Activated gamma-delta T cell treated with anti-CD3 and anti-CD28 coated beads, Interleukin-2, amount 50 U/mL, for 16 hours (primary cell): ENCODE measurements at regions not wholly inside any gene's neighbourhood (a gene's known extent, or its start where the extent isn't known, plus 50 kb on each side); places are given as distances from the start of the nearest gene placed in this dataset.

Source experiments
- DNase-seq: peaks from one replicate; pipeline ENCODE4 v3.0.0-alpha.2; 2020; ENCODE audit warnings: low read depth

DNA sequence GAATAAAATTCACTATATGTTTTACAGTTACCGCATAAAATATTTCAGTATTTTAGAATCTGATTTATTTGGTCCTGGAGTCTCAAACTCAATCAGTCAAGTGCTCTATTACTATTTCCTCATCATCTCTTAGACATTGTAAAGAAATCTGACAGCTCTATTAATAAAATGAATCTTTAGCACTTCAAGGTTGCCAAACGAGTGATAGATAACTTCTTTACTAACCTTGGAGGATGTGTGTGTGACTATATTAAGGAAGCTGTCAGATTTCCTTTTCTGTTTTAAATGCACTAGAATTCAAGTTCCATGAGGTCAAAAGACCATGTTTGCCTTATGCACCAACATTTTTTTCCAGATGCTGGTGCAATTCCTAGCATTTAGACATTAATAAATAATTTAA is 389.8 kb upstream of the AZI2 start:
- no peak for DNase-seq

DNA sequence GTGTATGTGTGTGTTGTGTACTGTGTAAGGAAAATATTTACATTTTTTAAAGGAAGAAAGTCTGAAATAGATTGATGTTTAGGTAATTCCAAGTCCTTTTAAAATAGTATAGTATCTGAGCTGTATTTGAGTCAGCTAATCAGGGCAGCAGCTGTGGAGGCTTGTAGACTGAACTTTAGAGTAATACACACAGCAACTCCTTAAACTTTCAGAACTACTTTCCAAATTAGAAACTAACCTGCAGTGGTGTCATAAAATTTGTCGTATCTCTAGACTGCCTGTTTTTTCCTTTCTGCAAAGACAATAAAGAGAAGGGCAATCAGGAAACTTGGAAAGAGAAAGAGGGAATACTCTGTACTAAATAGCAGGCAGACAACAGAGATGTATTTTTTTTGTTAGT is 391.0 kb upstream of the AZI2 start:
- DNase-seq, result no peak

DNA sequence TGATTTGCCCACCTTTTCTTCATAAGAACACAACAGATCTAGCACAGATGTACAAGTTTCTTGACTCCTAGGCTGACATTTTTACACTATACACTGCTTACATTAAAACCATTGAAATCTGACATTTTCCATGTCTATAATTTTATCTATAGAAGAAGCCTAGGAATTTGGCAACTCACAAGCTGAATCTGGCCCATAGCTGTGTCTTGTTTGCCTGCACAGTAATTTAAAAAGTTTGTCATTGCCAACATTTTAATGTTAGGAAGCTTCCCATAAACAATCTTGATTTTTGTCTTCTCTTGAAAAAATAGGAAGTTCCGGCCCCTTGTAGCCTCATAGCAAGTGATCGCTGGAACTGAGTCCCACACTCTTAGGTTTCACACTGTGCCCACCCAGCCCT is 394.6 kb upstream of the AZI2 start:
- DNase-seq, result no peak

DNA sequence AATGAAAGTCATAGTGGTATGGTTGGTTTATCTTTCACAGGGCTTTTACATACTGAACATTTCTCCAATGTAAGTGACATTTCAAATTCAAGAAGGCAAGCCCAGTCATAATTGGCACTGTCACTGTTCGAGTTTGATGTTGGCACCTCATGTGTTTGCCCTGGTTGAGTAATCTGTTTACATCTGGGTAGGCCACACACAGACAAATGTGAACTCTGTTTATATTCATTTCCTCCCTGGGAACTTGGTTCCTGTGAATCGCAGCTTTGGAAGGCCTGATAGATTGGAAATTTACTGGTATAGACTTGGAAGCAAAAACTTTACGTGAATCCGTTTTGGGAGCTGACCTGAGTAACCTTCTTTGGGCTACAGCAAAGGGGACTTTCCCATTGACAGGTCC is 395.2 kb upstream of the AZI2 start:
- no peak for DNase-seq

DNA sequence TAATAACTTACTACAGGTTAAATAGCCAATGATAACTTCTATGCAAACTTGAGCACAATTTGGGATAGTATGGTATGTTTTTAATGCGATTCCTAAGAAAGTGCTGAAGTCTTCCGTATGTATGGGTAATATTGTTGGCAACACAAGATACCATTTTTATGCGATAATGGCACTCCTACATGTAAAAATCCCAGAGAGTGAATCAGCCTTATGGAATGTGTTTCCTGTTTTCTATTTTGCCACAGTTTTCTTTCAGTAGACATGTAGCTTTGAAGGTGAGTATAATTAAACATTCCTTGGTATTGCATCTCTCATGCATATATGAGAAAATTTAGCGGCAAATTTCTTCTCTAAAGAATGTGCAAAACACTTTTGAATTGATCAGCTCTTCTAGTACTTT is 396.8 kb upstream of the AZI2 start:
- DNase-seq, result no peak

DNA sequence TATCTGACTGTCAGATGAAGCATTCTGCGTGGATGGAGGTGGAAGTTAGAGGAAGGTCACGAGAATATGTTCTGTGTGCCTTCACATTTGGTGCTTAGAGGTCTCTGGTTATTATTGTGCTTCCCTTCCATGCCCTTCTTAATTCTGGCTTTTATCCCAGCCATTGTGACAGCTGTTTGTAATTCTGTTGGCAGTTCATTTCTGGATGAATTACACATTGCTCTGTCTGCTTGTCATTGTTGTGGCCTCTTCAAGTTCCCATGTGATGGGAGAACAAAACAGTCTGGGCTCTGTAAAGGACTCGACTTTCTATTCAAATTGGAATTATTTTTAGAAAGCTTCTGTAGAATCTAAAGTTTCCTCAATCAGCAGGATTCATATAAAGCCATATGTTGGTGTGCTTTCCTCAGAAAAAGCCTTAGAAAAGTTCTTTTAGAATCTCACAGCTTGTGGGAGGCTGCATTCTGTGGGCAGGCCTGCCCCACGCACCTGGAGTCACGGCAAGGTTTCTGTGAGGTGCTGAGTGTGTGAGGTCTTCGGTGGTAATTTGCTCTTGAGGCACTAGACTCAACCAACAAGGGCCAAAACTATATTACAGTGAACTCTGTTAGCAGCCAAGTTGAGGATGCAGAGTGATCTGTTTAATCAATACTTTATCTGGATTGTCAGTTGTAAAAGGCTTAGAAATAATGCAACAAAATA is 397.4 kb upstream of the AZI2 start:
- DNase-seq, result no peak

DNA sequence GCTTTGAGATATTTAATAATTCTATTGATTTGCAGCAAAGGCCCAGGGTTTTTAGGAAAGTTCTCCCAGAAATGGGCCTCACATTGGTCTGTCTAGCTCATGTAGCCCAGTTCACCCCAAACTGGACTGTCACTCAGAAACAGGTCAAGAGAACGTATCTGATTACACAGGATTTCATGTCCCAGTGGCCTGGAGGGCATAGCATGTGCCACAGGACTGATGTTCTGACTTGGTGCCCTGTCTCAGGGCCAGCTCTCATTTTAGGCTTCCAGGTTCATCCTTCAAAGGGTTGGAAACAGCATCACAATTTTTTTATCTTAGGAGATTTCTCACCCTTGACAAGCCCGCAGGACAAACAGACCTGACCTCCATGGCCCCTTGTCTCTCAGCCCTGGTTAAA is 398.4 kb upstream of the AZI2 start:
- DNase-seq, result no peak

DNA sequence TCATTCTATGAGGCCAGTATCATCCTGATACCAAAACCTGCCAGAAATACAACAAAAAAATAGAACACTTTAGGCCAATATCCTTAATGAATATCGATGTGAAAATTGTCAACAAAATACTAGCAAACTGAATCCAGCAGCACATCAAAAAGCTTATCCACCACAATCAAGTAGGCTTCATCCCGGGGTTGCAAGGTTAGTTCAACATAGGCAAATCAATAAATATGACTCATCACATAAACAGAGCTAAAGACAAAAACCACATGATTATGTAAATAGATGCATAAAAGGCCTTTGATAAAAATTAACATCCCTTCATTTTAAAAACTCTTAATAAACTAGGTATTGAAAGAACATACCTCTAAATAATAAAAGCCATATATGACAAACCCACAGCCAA is 403.2 kb upstream of the AZI2 start:
- no peak for DNase-seq

DNA sequence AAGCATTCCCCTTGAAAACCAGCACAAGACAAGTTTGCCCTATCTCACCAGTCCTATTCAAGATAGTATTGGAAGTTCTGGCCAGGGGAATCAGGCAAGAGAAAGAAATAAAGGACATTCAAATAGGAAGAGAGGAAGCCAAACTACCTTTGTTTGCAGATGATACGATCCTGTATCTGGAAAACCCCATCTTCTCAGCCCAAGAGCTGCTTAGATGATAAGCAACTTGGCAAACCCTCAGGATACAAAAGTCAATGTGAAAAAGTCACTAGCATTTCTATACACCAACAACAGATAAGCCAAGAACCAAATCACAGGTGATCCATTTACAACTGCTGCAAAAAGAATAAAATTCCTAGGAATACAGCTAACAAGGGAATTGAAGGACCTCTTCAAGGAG is 403.7 kb upstream of the AZI2 start:
- no peak for DNase-seq

DNA sequence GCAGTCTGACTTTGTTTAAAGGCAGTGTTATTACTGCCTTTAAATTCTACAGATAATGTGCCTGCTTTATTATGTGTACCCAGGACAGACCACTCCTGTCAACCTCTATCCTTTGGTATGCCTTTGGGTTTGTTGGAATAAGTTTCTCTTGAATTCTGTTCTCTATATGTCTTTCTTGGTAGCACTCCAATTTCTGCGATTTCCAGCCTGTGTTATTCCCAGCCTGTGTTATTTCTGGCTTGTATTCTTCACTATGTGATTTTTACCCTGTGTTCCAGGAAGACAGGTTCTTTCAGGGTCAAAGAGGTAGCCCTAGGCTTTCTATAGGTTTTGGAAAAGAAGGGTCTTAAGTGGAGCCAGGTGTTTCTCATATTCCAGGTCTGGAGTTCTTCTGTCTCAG is 407.4 kb upstream of the AZI2 start:
- DNase-seq, result no peak

DNA sequence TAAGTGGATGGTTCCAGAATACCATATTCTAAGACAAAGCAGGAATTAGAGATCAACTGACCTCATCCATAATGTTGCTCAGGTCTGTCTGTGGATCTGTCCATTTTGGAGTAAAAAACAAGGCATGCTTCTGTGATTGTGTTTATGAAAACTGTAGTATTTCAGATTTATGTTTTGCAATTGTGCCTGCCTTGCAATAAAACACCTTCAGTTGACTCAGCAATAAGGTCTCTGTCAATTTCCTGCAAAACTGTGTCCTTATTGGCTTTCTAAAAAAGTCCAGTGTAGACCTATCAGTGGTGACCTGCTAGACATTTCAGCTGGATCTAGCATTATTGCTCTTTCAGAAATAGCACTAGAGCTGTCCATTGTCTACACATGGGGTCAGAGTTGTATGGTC is 409.5 kb upstream of the AZI2 start:
- DNase-seq, result no peak

DNA sequence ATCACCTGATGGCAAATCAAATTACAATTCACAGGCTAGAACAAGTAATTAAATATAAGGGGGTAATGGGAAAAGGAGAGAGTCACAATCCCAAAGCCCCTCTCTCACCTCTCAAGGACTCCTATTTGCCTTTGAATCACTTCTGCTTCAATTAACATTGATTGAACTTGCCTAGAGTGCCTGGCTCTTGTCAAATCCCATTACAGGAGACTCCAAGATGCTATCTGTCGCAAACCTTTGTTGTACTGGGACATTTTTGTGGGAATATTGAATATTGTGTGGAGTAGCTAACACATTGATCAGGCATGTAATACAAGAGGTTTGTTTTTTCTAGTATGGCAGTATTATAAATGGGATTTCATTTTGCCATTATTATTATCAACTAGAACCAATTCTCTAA is 412.8 kb upstream of the AZI2 start:
- DNase-seq, result no peak

DNA sequence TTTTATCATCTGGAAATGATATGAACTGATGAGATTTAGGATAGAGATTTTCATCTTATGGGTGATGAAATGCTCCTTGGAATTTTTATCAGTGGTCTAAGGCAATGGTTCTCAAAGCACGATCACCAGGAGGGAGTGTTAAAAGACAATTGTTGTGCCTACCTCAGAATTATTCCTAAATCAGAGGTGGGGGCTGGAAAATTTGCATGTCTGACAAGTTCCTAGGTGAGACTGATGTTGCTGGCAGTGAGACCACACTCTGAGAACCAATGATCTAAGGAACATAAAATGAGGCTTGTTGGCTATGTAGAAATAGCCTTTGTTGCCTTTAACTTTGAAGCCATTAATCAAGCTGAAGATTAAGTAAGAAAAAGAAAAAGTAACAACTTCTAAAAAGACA is 416.6 kb upstream of the AZI2 start:
- no peak for DNase-seq

DNA sequence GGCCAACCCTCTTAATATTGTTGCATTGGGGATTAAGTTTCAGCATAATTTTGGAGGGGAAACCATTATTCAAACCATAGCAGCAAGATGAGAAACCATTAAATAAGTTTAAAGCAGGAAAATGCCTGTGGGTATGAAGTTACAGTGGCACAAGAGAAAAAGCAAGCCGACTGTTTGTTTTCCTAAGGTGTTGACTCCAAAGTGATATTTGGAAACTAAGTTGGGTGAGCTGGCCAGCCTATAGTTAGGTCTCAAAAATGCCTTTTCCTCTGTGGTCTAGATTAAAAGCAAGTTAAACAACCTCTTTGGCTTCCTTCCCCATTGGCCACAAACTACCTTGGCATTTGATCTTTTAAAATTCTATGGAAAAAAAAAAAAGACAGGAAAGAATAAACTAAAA is 419.8 kb upstream of the AZI2 start:
- no peak for DNase-seq

DNA sequence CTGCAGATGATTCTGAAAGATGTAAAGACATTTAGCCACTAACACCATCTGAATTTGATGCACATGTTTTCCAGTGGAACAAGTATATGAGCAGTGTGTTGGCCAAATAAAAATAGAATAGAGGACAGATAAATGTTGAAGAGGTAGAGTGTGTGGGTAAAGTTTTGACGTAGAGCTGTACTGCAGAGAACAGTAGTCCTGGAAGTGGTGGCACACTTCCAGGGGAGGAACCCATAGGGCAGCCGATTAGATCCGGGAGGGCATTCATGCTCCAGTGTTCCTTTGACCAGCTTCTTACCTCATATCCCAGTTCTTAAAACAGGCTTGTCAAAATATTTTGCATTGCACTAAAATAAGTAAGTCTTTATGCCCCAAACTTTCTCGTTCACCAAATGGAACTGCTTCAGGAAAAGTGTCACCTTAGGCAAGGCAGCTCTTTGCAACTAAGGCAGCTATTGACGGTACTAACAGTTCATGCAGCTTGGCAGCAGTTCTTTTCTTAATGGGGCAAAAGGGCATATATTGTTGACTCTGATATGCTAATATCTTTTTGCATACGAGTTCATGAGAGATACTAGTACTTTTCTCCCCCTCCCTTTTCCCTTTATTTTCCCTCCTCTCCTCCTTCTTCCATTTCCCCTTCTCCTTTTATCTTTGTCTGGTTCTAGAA is 429.3 kb upstream of the AZI2 start:
- DNase-seq, result no peak

DNA sequence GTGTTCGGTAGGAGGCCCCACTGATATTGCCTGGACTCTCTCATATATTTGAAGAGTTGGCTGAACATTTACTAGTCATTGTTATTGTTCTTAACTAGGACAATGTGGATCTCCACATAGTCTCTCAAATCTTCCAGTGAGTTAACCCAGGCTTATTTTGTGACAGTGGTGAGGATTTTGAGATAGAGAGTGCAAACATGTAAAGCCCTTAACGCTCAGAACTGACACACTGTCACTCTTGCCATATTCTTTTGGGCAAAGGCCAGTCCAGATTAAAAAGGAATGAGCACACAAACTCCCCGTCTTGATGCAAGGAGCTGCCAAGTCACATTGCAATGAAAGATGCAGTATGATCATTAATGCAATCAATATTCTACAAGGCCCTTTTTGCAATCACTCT is 431.9 kb upstream of the AZI2 start:
- DNase-seq, result no peak

DNA sequence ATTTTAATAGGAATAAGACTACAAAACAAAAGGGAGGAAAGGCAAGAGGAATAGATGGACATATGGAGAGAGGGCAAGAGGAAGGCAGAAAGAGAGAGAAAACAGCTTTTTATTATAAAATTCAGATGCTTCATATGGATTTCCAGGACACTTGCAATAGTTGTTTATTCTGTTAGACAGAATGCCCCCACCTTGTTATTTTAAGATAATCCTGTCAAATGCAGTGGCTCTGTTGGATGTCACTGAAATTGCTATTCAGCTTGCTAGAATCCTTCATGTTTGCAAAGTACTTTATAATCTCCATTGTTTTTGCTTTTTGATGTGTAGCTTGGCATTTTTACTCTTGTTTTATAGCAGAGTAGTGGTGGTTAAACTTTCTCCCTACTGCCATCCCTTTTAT is 432.4 kb upstream of the AZI2 start:
- no peak for DNase-seq

DNA sequence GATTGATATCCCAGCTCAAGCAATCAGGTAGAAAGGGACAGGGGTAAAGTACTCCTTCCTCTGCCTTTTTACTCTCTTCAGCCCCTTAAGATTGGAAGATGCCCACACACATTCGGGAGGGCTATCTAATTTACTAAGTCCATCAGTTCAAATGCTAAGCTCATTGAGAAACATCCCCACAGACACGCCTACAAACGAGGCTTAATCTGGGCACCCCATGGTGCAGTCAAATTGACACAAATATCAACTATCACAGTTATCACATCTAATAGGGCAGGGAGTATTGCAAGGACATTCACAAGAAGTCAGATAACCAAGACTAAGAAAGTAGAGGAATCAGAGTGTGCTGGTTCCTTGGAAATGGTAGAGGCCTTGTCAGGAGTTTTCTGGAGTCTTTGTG is 437.8 kb upstream of the AZI2 start:
- no peak for DNase-seq

DNA sequence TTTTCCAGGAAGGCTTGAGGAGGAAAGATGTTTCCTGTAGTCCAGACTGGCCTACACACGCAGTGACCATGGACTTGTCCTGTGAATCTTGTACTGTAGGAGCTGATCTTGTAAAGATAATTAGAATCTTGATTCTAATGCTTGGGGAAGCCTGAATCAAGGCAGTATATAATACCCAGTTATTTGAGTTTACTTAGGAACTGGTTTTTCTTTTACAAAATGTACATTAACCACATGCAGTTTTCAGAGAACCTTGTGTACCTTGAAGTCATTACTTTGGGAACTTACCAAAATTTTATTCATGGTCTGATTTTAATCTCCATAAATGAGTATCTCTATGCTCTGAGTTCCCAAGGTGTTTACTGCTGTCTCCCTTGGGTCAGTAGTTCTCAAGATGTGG is 439.9 kb upstream of the AZI2 start:
- DNase-seq, result no peak

DNA sequence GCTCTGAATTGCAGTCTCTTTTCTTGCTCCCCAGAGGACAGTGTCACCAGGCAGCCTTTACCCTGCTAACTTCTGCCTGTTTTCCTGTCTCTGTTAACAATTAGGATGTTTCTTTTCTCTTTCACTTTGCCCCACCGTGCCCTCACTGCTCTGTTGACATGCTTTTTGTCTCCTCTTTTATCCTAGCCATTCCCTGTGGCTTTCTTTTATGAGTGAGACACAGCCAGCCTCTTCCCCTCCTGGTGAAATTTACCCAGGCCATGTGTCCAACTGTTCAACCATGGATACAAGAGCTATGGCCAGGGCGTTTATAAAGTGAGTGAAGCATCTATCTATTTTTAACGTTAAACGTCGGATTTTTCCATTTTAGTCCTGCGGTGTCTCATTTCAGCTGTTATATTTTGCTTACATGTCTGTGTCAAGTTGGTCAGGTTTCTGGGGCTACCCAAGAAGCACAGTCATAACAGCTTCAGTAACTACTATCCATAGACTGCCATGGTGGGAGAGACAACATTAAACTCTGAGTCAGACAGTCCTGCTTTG is 443.2 kb upstream of the AZI2 start:
- DNase-seq, result no peak

DNA sequence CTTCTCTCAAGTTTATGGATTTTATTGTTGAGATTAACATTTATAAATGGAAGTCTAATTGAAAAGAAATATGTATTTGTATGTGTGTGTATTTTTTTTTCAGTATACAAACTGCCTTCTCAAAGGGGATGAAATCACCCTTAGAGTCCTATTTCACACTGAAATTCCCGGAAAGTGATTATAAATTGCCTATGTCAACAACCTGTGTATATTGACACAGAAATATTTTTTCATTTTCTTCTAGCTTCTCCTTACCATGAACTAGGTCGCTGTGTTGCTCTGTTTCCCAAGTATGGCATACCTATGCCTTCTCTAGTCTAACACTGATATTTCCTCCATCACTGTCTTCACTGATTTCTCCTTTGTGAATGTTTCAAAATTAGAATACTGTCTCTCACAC is 444.0 kb upstream of the AZI2 start:
- DNase-seq, result no peak

DNA sequence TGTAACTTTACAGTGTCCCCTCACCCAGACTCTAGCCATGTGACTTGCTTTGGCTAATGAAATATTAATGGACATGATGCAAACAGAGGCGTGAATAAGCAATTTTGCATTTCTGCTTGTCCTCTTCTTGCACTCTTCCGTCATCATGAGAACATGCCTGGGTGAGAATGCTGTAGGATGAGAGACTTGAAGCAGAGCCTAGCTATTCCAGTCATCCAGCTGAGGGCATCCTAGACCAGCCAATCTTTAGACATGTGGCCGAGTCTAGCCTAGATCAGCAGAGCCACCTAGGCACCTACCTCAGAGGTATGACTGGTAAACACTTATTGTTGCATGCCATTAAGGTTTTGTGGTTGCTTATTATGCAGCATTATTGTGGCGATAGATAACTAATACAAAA is 450.5 kb upstream of the AZI2 start:
- DNase-seq, result no peak

DNA sequence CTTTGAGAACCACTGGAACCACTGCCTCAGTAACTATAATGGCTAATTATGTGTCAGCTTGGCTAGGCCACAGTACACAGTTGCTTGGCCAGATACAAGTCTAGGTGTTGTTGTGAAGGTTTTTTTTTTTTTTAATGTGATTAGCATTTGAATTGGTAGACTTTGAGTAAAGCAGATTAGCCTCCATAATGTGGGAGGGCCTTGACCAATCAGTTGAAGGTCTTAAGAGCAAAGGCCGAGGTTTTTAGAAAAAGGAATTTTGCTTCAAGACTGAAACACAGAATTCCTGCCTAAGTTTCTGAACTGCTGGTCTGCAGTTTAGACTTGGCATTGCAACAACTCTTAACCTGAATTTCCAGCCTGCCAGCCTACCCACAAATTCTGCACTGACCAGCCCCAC is 451.6 kb upstream of the AZI2 start:
- DNase-seq, result no peak

DNA sequence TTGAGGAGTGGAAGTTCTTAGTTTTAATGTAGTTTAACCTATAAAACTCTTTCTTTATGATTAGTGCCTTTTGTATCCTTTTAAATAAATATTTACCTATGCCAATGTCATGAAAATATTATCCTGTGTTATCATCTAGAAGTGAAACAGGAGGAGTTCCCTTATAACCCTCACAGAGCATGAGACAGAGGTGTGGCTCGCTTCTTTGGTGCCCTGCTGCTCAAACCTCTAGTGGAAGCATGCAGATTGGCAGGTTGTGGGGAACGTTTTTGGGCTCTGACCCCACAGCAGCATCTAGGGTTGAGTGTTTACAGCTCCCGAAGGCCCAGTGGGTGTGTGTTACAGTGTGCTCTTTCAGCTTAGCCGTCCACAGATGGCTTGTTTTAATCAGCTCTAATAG is 459.4 kb upstream of the AZI2 start:
- no peak for DNase-seq
